ENCODE measurements at regions not wholly inside any gene's neighbourhood (a gene's known extent, or its start where the extent isn't known, plus 50 kb on each side); places are given as distances from the start of the nearest gene placed in this dataset.

DNA sequence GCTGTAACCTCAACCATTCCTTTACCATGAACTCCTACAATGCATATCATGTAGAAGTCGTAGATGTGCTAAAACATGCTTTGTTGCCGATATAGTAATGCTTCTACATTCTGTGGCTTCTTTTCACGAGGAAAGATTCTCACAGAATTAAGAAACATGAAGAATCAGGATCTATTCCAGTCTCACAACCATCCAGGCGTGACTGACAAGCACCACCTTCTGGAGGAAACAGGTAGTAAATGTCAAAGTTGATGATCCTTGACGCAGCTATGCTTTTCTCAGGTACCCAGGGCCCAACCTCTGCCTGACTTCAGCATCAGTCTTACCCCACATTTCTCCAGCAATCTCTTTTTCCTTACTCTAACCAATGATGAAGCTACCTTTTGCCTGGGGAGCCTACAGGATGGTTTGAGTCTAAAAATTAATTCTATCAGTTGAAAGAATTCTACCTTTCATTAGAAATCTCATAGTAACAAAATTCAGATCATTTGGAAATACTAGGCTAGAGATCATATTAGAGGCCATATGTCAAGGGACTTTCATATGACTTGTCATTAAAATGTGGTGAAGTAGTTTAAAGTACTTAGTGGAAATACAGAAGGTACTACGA is 123.3 kb upstream of the RND3 start:
- H3K9me3 ChIP-seq (ENCODE audit: low read length) = no peaks in the 10 kb centered on the region

DNA sequence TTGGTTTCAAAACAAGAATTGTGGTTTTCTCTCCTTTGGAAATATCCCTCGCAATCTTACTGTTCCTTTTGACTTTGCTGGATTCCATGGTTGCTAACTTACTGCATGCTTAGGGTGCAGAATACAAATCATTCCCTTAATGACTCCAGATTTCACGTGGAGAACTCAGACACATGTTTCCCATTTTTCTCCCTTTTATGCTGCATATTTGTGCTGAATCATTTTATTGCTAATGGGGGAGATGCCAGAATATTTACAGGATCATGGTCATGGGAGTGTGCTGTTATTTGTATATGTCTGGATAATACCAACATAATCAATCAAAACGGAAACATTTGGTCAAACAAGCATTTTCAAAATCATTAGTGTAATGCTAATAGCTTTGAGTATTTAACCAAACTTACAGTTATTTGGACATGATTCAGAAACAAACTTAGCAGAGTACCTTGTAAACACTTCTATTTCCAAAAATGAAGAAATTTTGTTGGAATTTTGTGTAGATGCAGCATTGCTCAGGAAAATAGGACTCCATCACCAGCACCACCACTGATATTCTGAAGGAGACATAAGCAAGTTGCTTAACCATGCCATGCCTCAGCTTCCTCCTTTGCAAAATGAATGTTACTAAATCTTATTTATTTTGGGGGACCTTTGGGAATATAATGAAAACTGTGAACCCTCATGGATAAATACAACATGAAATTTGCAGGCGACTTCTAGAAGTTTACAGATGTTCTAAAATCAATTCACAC is 122.5 kb upstream of the RND3 start:
- Histone ChIP-seq H3F3A (ENCODE audit: insufficient read depth, low read length) (no peaks in the 10 kb centered on the region), H2AFZ (ENCODE audit: low read length) (no peak overlapping the region)

More for the DNA sequence above, 123.3 kb upstream of the RND3 start:
- H3K79me2 ChIP-seq (ENCODE audit: insufficient read depth, low read length) = no peaks in the 10 kb centered on the region
- no peak for TF ChIP-seq EZH2 (IDR thresholded peaks at IDR 0.05; ENCODE audit: borderline replicate concordance, low read length)
- TF ChIP-seq, protein P1, sequence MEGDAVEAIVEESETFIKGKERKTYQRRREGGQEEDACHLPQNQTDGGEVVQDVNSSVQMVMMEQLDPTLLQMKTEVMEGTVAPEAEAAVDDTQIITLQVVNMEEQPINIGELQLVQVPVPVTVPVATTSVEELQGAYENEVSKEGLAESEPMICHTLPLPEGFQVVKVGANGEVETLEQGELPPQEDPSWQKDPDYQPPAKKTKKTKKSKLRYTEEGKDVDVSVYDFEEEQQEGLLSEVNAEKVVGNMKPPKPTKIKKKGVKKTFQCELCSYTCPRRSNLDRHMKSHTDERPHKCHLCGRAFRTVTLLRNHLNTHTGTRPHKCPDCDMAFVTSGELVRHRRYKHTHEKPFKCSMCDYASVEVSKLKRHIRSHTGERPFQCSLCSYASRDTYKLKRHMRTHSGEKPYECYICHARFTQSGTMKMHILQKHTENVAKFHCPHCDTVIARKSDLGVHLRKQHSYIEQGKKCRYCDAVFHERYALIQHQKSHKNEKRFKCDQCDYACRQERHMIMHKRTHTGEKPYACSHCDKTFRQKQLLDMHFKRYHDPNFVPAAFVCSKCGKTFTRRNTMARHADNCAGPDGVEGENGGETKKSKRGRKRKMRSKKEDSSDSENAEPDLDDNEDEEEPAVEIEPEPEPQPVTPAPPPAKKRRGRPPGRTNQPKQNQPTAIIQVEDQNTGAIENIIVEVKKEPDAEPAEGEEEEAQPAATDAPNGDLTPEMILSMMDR (IDR thresholded peaks at IDR 0.05; ENCODE audit: low read length) = peak; percentile 46; the same call in 1 of the 2 replicates
- no peaks in the 10 kb centered on the region for H3K4me1 ChIP-seq (ENCODE audit: insufficient read depth, low read length, severe bottlenecking)
- no peaks in the 10 kb centered on the region for H3F3A ChIP-seq (ENCODE audit: insufficient read depth, low read length)
- no peak overlapping the region for H3K27ac ChIP-seq (ENCODE audit: low read depth, low read length, poor library complexity, severe bottlenecking)
- no peak overlapping the region for H3K4me2 ChIP-seq (ENCODE audit: low read length)
- no peak overlapping the region for H3K4me3 ChIP-seq (ENCODE audit: low read depth, low read length, poor library complexity, severe bottlenecking)
- H2AFZ ChIP-seq (ENCODE audit: low read length) = no peak overlapping the region
- H3K27me3 ChIP-seq (ENCODE audit: insufficient read depth, low read length) = no peaks in the 10 kb centered on the region
- no peaks in the 10 kb centered on the region for H4K20me1 ChIP-seq (ENCODE audit: insufficient read depth, low read length)
- no peaks in the 10 kb centered on the region for H3K9me2 ChIP-seq (ENCODE audit: low read depth, low read length)
- H3K36me3 ChIP-seq (ENCODE audit: insufficient read depth, low read length) = no peaks in the 10 kb centered on the region
- no peak overlapping the region for H3K9ac ChIP-seq (ENCODE audit: low read length)

DNA sequence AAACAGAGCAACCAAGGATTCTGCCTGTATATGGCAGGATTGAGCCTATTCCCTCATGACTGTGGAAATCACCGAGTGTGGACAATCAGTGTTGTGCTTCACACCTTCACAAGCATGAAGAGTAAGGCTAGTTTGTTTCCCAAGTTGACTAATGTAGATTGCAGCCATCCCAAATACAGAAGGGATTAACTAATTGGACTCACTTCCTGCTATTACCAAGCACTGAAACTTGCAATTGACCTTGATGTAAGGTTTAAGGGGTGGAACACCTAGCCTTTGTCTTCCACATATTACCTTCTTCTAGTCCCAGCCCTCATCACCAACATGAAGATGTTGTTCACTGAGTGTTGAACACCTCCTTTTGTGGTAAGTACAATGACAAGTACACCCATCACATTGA is 120.9 kb upstream of the RND3 start:
- no peaks in the 10 kb centered on the region for H3K4me1 ChIP-seq (ENCODE audit: insufficient read depth, low read length, severe bottlenecking)
- H3F3A ChIP-seq (ENCODE audit: insufficient read depth, low read length) = no peaks in the 10 kb centered on the region
- TF ChIP-seq, protein P1 (IDR thresholded peaks at IDR 0.05; ENCODE audit: low read length) = no peak
- no peak for TF ChIP-seq EZH2 (IDR thresholded peaks at IDR 0.05; ENCODE audit: borderline replicate concordance, low read length)
- H3K9ac ChIP-seq (ENCODE audit: low read length) = no peak overlapping the region
- no peak overlapping the region for H3K27ac ChIP-seq (ENCODE audit: low read depth, low read length, poor library complexity, severe bottlenecking)
- H3K4me2 ChIP-seq (ENCODE audit: low read length) = no peak overlapping the region
- H4K20me1 ChIP-seq (ENCODE audit: insufficient read depth, low read length) = no peaks in the 10 kb centered on the region
- H3K27me3 ChIP-seq (ENCODE audit: insufficient read depth, low read length) = no peaks in the 10 kb centered on the region
- H3K4me3 ChIP-seq (ENCODE audit: low read depth, low read length, poor library complexity, severe bottlenecking) = no peak overlapping the region
- H3K36me3 ChIP-seq (ENCODE audit: insufficient read depth, low read length) = no peaks in the 10 kb centered on the region
- H3K9me3 ChIP-seq (ENCODE audit: low read length) = no peaks in the 10 kb centered on the region
- H2AFZ ChIP-seq (ENCODE audit: low read length) = no peak overlapping the region
- no peaks in the 10 kb centered on the region for H3K79me2 ChIP-seq (ENCODE audit: insufficient read depth, low read length)
- H3K9me2 ChIP-seq (ENCODE audit: low read depth, low read length) = no peaks in the 10 kb centered on the region

More for the DNA sequence above, 122.5 kb upstream of the RND3 start:
- H3K4me2 ChIP-seq (ENCODE audit: low read length) = no peak overlapping the region
- no peaks in the 10 kb centered on the region for H3K36me3 ChIP-seq (ENCODE audit: insufficient read depth, low read length)
- no peak overlapping the region for H3K9ac ChIP-seq (ENCODE audit: low read length)
- no peaks in the 10 kb centered on the region for H4K20me1 ChIP-seq (ENCODE audit: insufficient read depth, low read length)
- no peaks in the 10 kb centered on the region for H3K9me3 ChIP-seq (ENCODE audit: low read length)
- no peaks in the 10 kb centered on the region for H3K4me1 ChIP-seq (ENCODE audit: insufficient read depth, low read length, severe bottlenecking)
- H3K27ac ChIP-seq (ENCODE audit: low read depth, low read length, poor library complexity, severe bottlenecking) = no peak overlapping the region
- H3K4me3 ChIP-seq (ENCODE audit: low read depth, low read length, poor library complexity, severe bottlenecking) = no peak overlapping the region
- no peaks in the 10 kb centered on the region for H3K9me2 ChIP-seq (ENCODE audit: low read depth, low read length)
- TF ChIP-seq, protein P1 (IDR thresholded peaks at IDR 0.05; ENCODE audit: low read length) = no peak
- TF ChIP-seq EZH2 (IDR thresholded peaks at IDR 0.05; ENCODE audit: borderline replicate concordance, low read length) = no peak
- no peaks in the 10 kb centered on the region for H3K27me3 ChIP-seq (ENCODE audit: insufficient read depth, low read length)
- H3K79me2 ChIP-seq (ENCODE audit: insufficient read depth, low read length) = no peaks in the 10 kb centered on the region
